ENCODE measurements at regions not wholly inside any gene's neighbourhood (a gene's known extent, or its start where the extent isn't known, plus 50 kb on each side); places are given as distances from the start of the nearest gene placed in this dataset.
"Not testable (repeated sequence)": the region's sequence is repeated elsewhere in the genome, so short reads cannot be mapped to it uniquely, and the experiment has no call there.

DNA sequence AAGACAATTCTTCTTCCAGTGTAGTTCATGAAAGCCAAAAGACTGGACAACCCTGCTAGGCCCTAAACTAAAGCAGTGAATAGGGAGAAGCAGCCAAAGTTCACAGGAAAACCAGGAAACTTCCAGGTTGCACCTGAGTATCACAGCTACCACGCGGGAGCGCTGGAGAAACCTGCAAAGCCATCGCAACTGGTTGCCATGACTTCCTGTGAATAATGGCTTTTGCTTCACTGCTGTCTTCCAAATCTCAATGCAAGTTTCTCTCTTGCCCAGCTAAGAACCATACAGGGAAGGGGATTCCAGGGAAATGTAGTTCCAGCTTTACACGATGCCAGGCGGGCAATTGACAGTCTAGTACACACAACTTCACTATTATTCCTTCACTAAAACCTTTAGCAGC lies 114.1 kb downstream of the GXYLT1 start:
- DNase-seq: no peak

DNA sequence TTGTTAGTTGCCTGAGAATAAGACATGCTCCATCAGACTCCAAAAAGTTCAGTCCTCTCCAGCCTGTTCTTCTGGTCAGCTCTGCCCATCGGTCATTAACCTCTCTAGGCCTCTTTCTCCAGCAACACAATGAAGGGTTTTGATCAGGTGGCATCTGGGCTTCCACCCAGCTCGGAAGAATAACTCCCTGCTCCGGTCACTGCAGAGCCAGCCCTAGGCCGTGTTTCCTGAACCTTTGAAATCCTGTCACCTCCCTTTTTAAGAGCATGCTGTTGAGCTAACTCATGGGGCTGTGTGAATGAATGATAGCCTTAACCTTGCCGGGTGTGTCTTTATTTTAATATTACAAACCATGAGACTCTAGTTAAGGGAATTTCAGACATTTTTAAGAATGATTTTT lies 117.1 kb downstream of the GXYLT1 start:
- DNase-seq: no peak

DNA sequence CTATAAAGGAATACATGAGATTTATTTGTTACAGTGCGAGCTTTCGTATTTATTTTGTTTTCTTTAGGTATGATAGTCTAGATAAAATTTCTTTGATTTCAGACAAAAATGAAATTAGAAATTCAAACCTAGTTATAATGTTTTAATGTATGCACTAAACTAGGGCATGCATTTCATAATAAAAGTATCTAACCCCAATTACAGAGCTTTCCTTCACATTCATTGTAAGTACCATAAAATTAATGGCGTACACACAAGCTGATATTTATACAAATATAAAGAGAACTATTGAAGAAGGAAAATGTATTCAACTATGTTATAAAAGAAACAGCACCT lies 120.2 kb downstream of the GXYLT1 start:
- DNase-seq: no peak

DNA sequence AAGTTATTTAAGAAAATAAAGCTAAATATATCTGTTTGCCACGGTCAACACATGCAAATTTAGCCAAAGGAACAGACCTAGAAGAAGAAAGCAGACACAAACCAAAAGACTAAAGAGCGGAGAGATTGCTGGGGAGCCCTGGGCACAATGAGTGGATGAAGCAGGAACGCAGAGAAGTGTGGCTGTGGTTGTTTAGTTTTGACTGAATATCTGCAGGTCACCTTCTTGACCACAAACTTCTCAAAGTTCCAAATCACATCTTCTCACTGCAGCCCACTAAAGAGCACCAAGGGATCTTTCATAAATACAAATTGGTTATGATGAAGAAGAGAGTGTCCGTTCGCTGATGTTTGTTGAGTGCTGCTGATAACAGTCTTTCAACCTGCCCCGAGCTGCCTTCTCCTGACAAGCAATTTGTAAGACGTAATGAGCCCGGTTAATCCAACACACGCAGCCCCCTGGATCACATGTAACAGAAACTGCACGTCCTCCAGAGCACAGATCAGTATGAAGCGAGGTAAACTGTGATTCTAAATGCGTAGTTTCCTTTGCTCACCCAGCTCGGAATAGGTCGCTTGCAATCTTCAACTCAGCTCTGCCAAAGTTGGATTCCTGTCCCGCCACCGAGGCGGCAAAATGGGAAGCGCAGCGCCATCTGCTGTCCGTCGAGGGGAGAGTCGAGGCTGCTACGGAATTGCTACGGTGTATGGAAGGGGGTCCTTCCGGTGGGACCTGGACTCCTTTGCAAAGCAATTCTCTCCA lies 120.8 kb downstream of the GXYLT1 start:
- peak; percentile 89 for DNase-seq

DNA sequence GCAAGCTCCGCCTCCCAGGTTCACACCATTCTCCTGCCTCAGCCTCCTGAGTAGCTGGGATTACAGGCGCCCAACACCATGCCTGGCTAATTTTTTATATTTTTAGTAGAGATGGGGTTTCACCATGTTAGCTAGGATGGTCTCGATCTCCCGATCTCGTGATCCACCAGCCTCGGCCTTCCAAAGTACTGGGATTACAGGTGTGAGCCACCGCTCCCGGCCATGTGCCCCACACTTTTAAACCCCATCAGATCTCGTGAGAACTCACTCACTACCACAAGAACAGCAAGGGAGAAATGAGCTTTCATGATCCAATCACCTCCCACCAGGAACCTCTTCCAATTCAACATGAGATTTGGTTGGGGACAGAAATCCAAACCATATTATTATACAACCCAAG lies 122.7 kb downstream of the GXYLT1 start:
- DNase-seq: not testable (repeated sequence)

DNA sequence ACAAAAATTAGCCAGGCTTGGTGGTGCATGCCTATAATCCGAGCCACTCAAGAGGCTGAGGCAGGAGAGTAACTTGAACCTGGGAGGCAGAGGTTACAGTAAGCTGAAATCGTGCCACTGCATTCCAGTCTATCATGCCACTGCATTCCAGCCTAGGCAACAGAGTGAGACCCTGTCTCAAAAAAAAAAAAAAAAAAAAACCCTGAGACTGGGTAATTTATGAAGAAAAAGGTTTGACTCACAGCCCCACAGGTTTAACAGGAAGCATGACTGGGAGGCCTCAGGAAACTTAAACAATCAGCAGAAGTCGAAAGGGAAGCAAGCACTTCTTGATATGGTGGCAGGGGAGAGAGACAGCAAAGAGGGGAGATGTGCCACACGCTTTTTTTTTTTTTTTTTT lies 123.2 kb downstream of the GXYLT1 start:
- no peak for DNase-seq

DNA sequence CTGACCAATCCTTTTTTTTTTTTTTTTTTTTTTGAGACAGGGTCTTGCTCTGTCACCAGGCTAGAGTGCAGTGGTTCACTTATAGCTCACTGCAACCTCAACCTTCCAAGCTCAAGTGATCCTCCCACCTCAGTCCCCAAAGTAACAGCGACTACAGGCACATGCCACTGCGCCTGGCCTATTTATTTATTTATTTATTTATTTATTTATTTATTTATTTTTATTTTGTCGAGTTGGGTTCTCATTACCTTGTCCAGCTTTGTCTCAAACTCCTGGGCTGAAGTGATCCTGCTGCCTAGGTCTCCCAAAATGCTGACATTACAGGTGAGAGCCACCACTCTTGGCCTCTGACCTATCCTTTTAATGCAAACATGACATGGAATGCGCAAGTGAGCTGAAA lies 124.4 kb downstream of the GXYLT1 start:
- no peak for DNase-seq

DNA sequence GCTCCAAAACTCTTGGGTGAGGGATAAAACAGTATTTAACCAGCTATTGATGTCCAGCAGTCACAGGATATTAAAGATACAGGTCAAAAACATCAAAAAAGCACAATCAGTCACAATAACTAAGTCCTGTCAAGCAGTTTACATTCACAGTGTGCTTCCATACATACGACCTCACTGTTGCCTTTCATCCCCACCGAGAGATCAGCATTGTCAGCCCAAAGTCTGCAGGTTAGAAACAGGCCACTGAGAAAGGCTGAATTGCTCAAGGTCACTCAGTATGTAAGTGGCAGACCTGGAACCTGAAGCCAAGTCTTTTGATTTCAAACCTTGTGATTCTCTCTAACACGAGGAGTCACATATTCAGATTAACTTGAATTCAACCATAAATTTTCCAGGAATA lies 124.9 kb downstream of the GXYLT1 start:
- DNase-seq: no peak

DNA sequence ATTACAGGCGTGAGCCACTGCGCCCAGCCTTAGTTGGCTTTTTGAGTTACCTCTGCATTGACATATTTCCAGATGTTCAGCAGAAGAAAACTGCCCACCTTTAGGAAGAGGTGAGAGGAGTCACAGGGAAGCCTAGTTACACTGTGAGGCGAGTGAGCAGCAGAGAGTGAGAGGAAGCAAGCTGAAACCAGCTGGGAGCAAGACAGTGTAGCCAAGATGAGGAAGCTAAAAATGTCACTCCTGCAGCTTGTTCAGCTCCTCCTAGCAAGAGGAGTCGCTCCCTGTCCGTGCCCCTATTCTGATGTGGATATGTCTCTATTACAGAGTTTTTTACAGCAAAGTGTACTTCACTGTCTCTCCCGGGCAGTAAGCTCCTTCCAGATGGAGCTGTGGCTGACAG lies 127.6 kb downstream of the GXYLT1 start:
- DNase-seq: no peak

DNA sequence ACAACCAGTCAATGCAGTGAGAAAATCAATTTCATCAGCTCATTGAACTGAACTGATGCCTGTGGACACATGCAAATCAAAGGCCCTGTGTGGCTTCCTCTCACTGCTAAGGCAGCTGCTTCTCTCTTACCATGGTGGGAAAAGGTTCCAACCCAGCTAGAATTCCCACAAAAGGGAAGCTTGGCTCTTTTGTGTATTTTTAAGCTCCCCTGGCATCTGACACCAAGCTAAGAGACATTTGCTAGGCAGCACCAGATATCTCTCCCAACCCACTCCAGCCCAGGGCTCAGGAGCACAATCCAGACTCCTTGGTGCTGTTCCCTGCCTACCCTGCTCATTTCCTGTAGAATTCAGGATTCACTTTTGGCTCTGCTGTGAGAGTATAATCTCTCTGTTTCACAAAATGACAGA lies 129.6 kb downstream of the GXYLT1 start:
- peak; percentile 70 for DNase-seq

DNA sequence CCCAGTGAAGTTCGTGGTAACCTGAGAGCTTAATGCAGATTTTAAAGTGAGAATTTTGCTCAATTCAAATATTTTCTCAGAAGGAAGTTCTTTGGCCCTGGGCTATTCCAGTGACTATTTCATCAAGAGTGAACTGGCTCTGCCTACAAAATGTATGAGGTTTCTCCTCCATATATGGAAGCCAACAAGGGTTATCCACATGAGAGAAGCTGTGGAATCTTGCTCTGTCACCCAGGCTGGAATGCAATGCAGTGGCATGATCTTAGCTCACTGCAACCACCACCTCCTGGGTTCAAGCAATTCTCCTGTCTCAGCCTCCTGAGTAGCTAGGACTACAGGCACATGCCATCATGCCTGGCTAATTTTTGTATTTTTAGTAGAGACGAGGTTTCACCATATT lies 132.2 kb downstream of the GXYLT1 start:
- DNase-seq: not testable (repeated sequence)

DNA sequence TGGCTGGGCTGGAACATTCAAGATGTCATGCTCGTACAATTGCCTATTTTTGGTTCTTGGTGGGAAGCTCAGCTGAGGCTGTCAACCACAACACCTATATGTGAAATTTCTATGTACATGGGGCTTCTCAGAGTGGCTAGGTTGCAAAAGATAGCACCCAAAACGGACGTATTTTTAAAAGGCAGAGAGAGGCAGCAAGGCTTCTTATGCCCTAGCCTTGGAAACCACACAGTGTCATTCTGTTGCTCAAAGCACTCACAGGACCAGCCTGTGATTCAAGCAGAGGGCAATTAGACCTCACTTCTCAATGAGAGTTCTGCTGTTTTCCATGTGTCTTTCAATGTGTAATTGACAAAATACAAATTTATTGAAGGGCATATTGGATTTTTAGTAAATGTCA lies 134.0 kb downstream of the GXYLT1 start:
- no peak for DNase-seq

DNA sequence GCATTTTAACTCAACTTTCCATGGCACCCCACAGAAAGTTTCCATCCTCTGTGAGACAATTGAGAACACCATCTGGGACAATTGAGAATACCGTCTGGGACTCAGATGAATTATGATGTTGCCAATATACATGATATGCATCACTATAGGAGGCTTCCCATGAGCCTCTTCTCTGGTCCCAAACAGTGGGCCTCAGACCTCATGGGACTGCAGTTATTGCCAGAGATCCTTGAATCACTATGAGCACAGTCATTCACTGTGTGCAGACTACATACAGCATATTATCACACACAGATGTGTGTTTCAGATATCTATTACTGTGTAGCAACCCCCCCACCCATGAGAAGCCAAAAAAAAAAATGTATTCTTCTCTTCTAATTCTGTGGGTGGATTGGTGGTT lies 134.4 kb downstream of the GXYLT1 start:
- no peak for DNase-seq

DNA sequence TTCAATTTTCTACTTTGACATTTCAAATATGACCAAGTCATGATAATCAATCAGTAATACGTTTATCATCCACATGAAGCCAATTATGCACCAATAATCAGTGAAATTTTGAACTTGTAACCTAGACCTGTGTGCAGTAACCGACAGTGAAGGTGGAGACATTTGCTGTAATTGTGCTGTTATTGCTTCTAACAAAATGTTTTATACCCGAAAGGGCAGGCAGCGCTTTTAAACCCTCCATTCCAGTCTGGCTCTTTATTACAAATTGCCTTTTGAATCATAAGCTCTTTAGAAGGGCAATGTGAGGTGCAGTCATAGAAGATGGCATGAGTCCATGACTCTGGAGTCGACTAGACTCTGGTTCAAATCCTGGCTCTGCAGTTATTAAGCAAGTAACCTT lies 135.7 kb downstream of the GXYLT1 start:
- DNase-seq: no peak

DNA sequence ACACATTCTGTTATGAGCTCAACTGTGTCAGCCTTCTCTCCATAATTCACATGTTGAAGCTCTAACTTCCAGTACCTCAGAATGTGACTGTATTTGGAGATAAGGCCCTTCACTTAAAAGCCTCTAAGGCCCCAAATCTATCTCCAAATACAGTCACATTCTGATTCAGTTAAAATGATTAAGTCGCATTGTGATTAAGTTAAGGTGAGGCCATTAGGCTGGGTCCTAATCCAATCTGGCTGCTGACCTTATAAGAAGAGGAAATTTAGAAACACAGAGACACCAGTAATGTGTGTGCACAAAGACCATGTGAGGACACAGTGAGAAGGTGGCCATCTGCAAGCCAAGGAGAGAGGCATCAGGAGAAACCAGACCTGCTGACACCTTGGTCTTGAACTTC lies 141.6 kb downstream of the GXYLT1 start:
- no peak for DNase-seq

DNA sequence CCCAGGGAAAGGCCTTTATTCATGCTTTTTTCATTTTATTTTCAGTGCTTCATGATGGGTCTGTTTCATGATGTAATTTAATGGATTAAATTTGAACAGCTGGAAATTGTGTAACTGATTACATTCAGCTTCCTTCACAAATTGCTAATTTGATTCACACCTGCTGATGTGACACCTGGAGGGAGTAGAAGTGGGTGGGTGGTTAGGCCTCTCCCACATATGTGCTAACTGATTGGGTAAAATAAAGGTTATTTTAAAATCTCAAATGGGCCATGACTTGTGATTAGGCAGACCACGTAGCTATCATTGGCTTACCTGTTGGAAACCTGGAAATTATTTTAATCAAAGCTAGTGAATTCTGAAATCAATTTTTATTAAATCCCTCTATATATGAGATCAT lies 142.1 kb downstream of the GXYLT1 start:
- no peak for DNase-seq

DNA sequence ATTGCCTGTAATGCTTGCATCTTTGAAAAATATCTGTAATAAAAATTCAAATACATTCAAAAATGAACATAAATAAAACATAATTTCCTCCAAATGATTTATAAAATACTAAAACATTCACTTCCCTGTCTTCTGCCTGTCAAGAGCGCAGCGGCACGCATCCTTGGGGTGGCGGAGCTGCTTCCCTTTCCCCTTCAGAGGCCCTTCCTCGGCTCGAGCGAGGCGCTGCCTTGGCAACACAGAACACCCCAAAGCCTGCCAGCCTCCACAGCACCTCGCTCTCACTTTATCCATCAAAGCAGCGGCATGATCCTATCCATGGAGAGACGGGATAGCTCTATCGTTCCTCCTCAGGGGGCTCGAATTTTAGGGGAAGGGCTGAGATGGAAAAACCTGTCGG lies 146.2 kb downstream of the GXYLT1 start:
- no peak for DNase-seq

DNA sequence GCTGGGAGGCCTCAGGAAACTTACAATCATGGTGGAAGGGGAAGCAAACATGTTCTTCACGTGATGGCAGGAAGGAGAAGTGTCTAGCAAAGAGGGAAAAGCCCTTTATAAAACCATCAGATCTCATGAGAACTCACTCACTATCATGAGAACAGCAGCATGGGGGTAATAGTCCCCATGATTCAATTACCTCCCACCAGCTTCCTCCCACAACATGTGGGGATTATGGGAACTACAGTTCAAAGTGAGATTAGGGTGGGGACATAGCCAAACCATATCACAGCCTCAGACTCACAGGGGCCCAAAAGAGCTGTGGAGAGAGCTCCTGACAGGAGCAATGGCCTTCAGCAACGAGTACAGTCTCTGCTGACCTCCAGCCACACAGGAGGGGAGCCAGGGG lies 151.4 kb downstream of the GXYLT1 start:
- no peak for DNase-seq

DNA sequence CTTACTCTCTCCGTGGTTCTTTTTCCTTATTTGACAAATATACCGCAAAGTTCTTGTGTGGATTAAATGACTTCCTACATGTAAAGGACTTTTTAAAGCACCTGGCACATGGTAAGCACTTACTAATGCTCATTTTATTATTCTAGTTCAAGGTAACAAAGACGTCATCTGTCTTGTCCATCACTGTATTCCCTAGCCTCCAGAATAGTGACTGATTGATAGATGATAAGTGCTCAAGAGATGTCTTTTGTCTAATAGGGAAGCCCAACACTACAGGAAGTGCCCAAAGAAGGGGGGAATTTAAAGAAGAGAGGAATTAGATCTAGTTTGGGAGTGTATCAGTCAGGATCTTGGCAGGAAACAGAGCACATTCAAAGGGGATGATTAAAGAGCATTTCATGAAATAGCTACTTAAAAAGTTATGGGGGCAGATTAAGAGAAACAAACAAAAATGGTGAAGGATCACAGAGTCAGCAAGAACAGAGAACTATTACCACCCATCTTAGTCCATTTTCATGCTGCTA lies 151.9 kb downstream of the GXYLT1 start:
- no peak for DNase-seq

DNA sequence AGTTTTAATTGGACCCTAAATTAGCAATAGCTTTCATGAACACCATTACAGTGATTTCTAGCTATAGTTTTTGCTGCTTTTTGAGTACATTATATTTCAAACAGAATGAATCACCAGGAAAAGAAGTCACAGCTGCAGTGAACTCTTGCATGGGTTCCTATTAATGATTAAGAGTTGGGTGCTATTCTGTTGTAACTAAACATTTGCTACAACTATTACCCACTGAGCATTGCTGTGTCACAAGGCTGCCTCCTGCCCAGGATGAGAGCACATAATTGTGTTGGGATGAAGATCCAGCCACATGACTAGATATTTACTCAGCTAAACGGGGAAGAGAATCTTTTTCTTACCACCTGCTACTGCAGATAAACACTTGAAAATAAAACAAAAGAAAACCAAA lies 152.7 kb downstream of the GXYLT1 start:
- DNase-seq: no peak

DNA sequence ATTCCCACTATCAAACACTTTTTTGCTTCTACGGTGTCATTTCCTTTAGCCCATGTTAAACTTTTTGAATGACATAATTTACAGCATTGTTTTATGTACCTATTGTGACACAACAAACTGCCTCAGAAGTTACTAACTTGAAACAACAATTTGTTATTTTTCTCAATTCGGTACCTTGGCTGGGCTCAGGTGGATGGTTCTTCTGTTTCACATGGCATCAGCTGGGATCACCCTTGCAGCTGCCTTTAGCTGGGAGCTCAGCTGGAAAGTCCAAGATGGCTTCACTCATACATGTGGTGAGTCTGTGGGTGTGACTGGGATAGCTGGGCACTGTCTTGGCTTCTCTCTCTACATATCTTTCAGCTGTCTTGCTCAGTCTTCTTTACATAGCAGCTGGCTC lies 156.0 kb downstream of the GXYLT1 start:
- DNase-seq: no peak

DNA sequence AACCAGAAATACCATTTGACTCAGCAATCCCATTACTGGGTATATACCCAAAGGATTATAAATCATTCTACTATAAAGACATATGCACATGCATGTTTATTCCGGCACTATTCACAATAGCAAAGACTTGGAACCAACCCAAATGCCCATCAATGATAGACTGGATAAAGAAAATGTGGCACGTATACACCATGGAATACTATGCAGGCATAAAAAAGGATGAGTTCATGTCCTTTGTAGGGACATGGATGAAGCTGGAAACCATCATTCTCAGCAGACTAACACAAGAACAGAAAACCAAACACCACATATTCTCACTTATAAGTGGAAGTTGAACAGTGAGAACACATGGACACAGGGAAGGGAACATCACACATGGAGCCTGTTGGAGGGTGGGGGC lies 158.2 kb downstream of the GXYLT1 start:
- DNase-seq: not testable (repeated sequence)

DNA sequence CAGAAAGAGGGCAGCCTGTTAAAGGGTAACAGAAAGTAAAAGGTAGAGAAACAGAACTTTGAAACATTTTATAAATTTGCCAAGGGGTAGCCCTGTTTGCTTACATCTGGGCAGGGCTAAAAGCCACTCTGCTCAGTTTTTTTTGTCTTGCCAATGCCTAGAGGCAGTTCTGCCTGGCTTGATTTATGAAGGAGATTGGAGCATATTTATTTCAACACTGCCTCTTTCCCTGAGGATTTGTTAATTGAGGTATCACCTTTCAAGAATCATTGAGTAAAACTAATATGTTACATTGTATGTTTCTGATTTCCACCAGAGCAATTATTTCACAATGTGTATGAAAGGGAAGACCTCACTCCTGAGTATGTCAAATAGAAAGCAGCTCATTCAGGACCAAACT lies 160.8 kb downstream of the GXYLT1 start:
- DNase-seq: peak; percentile 22

DNA sequence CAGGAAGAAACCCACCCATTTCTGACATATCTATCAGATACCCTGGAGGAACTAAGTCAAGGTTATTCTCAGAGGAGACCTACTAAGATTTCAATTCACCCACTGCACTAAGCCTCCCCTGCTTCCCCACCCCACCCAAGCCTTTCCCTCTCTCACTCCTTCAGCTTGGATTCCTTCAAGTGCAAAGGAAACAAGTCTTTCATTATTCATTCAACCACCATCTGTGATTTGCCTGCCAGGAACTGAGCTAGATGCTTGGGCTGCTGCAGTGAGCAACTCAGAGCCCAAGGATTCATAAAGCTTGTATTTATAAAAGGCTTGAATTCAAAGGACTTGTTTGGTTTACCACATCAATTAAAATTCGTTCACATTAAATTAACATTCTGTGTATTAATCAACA lies 161.3 kb downstream of the GXYLT1 start:
- peak; percentile 28 for DNase-seq

DNA sequence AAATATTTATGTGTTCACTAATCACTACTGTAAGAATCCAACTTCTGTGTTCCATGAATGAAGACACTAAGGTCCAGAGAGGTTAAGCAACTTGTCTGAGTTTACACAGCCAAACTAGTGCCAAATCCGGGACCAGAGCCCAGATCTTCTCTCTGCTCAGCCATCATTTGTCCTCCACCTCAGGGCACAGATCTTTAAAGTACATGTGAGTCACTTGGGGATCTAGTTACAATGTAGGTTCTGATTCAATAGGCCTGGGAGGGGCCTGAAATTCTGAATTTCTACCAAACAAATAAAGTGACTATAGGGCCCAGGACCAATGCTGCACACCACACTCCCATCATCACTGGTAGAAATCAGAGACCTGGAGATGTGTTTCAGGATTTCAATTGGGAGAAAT lies 162.9 kb downstream of the GXYLT1 start:
- no peak for DNase-seq

All from retina (tissue), 1 donor.